WI38 (cell line): ENCODE measurements at regions not wholly inside any gene's neighbourhood (a gene's known extent, or its start where the extent isn't known, plus 50 kb on each side); places are given as distances from the start of the nearest gene placed in this dataset.

ENCODE experiments used
- H3K4me3 ChIP-seq: 2 replicates; pipeline ENCODE4 v1.5.1; 2011; ENCODE audit warnings: low read depth, mild to moderate bottlenecking, control low read depth, low read length
- TF ChIP-seq, protein P1 (sequence below): IDR thresholded peaks from 2 replicates; pipeline ENCODE4 v1.5.1; 2012; ENCODE audit warnings: low read depth, mild to moderate bottlenecking, control low read depth, low read length

GRCh38 chr21:14877581-14878228 lies 187.1 kb downstream of the NRIP1 start:
- TF ChIP-seq, protein P1, sequence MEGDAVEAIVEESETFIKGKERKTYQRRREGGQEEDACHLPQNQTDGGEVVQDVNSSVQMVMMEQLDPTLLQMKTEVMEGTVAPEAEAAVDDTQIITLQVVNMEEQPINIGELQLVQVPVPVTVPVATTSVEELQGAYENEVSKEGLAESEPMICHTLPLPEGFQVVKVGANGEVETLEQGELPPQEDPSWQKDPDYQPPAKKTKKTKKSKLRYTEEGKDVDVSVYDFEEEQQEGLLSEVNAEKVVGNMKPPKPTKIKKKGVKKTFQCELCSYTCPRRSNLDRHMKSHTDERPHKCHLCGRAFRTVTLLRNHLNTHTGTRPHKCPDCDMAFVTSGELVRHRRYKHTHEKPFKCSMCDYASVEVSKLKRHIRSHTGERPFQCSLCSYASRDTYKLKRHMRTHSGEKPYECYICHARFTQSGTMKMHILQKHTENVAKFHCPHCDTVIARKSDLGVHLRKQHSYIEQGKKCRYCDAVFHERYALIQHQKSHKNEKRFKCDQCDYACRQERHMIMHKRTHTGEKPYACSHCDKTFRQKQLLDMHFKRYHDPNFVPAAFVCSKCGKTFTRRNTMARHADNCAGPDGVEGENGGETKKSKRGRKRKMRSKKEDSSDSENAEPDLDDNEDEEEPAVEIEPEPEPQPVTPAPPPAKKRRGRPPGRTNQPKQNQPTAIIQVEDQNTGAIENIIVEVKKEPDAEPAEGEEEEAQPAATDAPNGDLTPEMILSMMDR, result no peak
- H3K4me3 ChIP-seq, result no peak overlapping the region

- H3K4me3 ChIP-seq, result no peak overlapping the region
- TF ChIP-seq, protein P1, result no peak
These were observed 188.3 kb downstream of the NRIP1 start for GRCh38 chr21:14876524-14876840.

GRCh38 chr21:14875704-14876523 lies 188.9 kb downstream of the NRIP1 start:
- TF ChIP-seq, protein P1, result no peak
- no peak overlapping the region for H3K4me3 ChIP-seq

GRCh38 chr21:14875186-14875585 lies 189.6 kb downstream of the NRIP1 start:
- H3K4me3 ChIP-seq, result no peak overlapping the region
- TF ChIP-seq, protein P1, result no peak

DNA sequence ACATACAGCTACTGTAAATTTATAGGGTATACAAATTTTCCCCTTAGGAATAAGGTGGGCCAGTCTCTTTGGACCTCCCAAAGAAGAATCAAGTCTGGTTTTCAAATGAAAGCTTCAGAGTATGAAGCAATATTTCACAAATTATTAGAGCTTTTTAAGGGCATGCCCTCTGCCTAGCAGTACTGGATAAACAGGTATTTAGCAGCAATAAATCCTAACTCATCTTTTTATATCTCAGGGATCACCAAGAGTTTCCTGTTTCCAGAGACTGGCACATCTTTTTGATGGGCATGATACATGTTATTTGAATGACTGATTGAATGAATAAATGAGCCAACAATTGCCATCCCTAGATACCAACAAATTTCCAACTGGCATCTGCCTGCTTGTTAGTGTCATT lies 190.4 kb downstream of the NRIP1 start:
- TF ChIP-seq, protein P1, result no peak
- H3K4me3 ChIP-seq, result no peak overlapping the region

DNA sequence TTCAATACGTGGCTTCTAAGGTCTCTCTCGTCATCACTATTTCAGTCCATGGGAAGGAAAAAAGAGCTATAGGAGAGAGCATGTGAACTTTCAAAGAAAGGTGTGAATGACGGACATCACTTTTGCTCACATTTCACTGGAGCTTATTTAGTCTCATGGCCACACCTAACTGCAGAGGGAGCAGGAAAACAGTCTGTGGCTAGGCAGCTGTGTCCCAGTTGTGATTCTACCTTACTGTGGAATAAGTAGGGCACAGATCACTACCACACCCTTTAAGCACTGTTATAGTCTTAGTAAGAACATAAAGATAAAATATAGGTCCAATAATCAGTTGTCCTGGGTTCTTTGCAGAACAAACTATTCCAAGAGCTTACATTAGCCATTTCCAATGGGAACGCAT lies 192.9 kb downstream of the NRIP1 start:
- no peak overlapping the region for H3K4me3 ChIP-seq
- TF ChIP-seq, protein P1, result no peak

DNA sequence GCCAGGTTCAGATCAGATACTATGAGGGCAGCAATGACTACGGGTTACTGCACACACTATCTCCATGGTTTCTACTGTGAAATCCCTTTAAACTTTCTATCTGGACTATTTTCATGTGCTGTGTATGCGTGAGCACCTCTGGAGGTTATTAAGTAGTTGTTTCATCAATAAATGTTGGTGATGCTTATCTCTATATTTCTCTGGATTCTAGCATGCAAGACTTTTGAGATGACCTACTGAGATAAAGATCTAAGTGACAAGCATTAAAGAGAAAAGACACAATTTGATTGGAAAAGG lies 194.0 kb downstream of the NRIP1 start:
- H3K4me3 ChIP-seq, result no peak overlapping the region
- TF ChIP-seq, protein P1, result no peak
